MM.1S (cell line): ENCODE measurements at regions not wholly inside any gene's neighbourhood (a gene's known extent, or its start where the extent isn't known, plus 50 kb on each side); places are given as distances from the start of the nearest gene placed in this dataset.

ENCODE experiments used
- DNase-seq: peaks from one replicate; pipeline ENCODE4 v3.0.0-alpha.2; 2015
- H2AFZ ChIP-seq: fragments of 300-600 bp; sonication (generic); 2 replicates; pipeline ENCODE4 v1.6.0; 2016; ENCODE audit warnings: antibody characterized with exemption, low read length
- H3F3A ChIP-seq: fragments of 300-600 bp; sonication (generic); 2 replicates; pipeline ENCODE4 v1.6.1; 2016; ENCODE audit warnings: mild to moderate bottlenecking, antibody characterized with exemption, low read length, moderate library complexity, mixed read lengths; ENCODE audit not compliant: insufficient read depth
- H3K27ac ChIP-seq: fragments of 300-600 bp; sonication (generic); 2 replicates; pipeline ENCODE4 v1.5.1; 2016; ENCODE audit warnings: mild to moderate bottlenecking, low read length
- H3K27me3 ChIP-seq: fragments of 300-600 bp; sonication (generic); replicated peaks from 2 replicates; pipeline ENCODE4 v1.6.0; 2016; ENCODE audit warnings: low read length; ENCODE audit not compliant: insufficient read depth
- H3K36me3 ChIP-seq: fragments of 300-600 bp; sonication (generic); replicated peaks from 2 replicates; pipeline ENCODE4 v1.6.1; 2016; ENCODE audit warnings: mild to moderate bottlenecking, low read length, mixed read lengths; ENCODE audit not compliant: insufficient read depth
- H3K4me1 ChIP-seq: fragments of 300-600 bp; sonication (generic); 2 replicates; pipeline ENCODE4 v1.6.1; 2016; ENCODE audit warnings: low read length, mixed read lengths
- H3K4me2 ChIP-seq: fragments of 300-600 bp; sonication (generic); 2 replicates; pipeline ENCODE4 v1.6.0; 2016; ENCODE audit warnings: low read depth, low read length
- H3K4me3 ChIP-seq: fragments of 300-600 bp; sonication (generic); 2 replicates; pipeline ENCODE4 v1.5.1; 2016; ENCODE audit warnings: low read length, mixed read lengths
- H3K79me2 ChIP-seq: fragments of 300-600 bp; sonication (generic); 2 replicates; pipeline ENCODE4 v1.6.1; 2016; ENCODE audit warnings: mixed run types, low read length, mixed read lengths
- H3K9ac ChIP-seq: fragments of 300-600 bp; sonication (generic); 2 replicates; pipeline ENCODE4 v1.6.1; 2016; ENCODE audit warnings: low read length, mixed read lengths
- H3K9me2 ChIP-seq: fragments of 300-600 bp; sonication (generic); replicated peaks from 2 replicates; pipeline ENCODE4 v1.6.1; 2016; ENCODE audit warnings: mild to moderate bottlenecking, low read length, mixed read lengths; ENCODE audit not compliant: insufficient read depth
- H3K9me3 ChIP-seq: fragments of 300-600 bp; sonication (generic); replicated peaks from 2 replicates; pipeline ENCODE4 v1.6.1; 2016; ENCODE audit warnings: mild to moderate bottlenecking, low read length, mixed read lengths; ENCODE audit not compliant: insufficient read depth
- H4K20me1 ChIP-seq: fragments of 300-600 bp; sonication (generic); 2 replicates; pipeline ENCODE4 v1.6.1; 2016; ENCODE audit warnings: mild to moderate bottlenecking, low read length, moderate library complexity, mixed read lengths; ENCODE audit not compliant: insufficient read depth
- EZH2 ChIP-seq: fragments of 300-600 bp; sonication (generic); optimal IDR thresholded peaks from 2 replicates; pipeline ENCODE3; 2017; ENCODE audit warnings: low read depth, mild to moderate bottlenecking, antibody characterized with exemption, low read length, mixed read lengths
- EZH2phosphoT487 ChIP-seq: fragments of 300-600 bp; sonication (generic); IDR thresholded peaks from 2 replicates; pipeline ENCODE4 v1.6.1; 2018; ENCODE audit warnings: antibody characterized with exemption, low read length
- TF ChIP-seq, protein P1 (sequence below): fragments of 300-600 bp; sonication (generic); IDR thresholded peaks from 2 replicates; pipeline ENCODE4 v1.5.1; 2016; ENCODE audit warnings: antibody characterized with exemption, low read length, mixed read lengths

DNA sequence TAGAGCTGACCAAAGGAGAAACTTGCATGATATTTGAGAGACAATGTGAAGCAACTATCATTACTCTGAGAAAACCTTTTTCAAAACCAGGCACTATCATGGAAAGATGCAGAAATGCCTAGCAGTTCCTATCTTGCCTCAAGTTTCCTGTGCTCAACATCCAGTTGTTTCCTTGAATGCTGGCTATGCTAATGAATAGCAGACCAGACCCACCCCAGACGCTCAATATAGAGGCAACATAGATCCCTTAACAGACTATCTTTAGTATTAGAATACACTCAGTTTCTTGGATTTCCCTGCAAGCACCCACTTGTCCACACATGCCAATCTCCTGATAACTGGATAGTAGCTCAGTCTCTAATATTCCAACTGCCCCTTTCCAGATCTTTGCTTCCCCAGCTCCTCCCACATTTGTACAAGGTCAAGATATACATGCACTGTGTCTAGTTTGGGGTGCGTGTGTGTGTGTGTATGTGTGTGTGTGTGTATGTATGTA, 93.3 kb upstream of the PCSK5 start:
- TF ChIP-seq EZH2 (no peak), EZH2phosphoT487 (no peak)
- TF ChIP-seq, protein P1, sequence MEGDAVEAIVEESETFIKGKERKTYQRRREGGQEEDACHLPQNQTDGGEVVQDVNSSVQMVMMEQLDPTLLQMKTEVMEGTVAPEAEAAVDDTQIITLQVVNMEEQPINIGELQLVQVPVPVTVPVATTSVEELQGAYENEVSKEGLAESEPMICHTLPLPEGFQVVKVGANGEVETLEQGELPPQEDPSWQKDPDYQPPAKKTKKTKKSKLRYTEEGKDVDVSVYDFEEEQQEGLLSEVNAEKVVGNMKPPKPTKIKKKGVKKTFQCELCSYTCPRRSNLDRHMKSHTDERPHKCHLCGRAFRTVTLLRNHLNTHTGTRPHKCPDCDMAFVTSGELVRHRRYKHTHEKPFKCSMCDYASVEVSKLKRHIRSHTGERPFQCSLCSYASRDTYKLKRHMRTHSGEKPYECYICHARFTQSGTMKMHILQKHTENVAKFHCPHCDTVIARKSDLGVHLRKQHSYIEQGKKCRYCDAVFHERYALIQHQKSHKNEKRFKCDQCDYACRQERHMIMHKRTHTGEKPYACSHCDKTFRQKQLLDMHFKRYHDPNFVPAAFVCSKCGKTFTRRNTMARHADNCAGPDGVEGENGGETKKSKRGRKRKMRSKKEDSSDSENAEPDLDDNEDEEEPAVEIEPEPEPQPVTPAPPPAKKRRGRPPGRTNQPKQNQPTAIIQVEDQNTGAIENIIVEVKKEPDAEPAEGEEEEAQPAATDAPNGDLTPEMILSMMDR = no peak
- Histone ChIP-seq H3F3A (no peaks in the 10 kb centered on the region), H3K9me2 (no peaks in the 10 kb centered on the region; the same call in 1 of the 2 replicates), H3K4me1 (no peaks in the 10 kb centered on the region), H3K27me3 (no peaks in the 10 kb centered on the region), H3K4me3 (no peak overlapping the region), H2AFZ (no peak overlapping the region), H3K27ac (no peak overlapping the region), H3K4me2 (no peak overlapping the region), H3K9ac (no peak overlapping the region), H3K79me2 (no peaks in the 10 kb centered on the region), H3K9me3 (no peaks in the 10 kb centered on the region), H3K36me3 (no peaks in the 10 kb centered on the region), H4K20me1 (no peaks in the 10 kb centered on the region)
- no peak for DNase-seq

DNA sequence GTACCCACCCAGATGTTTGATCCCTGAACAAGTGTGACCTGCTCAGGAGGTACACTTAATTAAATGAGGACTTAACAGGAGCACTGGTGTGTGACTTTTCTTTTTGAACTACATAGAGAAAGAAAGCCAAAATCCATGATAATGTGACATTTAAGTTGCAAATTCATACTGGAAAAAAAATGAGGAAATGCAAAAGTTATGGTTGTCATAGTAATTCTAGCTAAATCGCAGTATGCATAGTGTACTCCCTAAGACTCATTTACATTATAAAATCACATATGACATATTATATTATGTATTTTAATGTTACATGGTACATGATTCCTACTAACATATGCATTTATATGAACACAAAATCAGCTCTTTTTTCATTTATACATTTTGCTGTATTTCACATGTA, 92.0 kb upstream of the PCSK5 start:
- no peak for DNase-seq
- no peak overlapping the region for H3K4me2 ChIP-seq
- H3K9ac ChIP-seq = no peak overlapping the region
- H4K20me1 ChIP-seq = no peaks in the 10 kb centered on the region
- H3K4me3 ChIP-seq = no peak overlapping the region
- H3K27ac ChIP-seq = no peak overlapping the region
- no peaks in the 10 kb centered on the region for H3K36me3 ChIP-seq
- no peaks in the 10 kb centered on the region for H3K79me2 ChIP-seq
- H3K9me3 ChIP-seq = no peaks in the 10 kb centered on the region
- H3K4me1 ChIP-seq = 0 out of 2 replicates have a peak, but pooled peaks cover 3% of the 10 kb centered on the region
- H3K27me3 ChIP-seq = no peaks in the 10 kb centered on the region
- H3F3A ChIP-seq = no peaks in the 10 kb centered on the region
- no peaks in the 10 kb centered on the region for H3K9me2 ChIP-seq
- H2AFZ ChIP-seq = no peak overlapping the region
- no peak for TF ChIP-seq EZH2phosphoT487
- TF ChIP-seq, protein P1 = no peak
- no peak for TF ChIP-seq EZH2

DNA sequence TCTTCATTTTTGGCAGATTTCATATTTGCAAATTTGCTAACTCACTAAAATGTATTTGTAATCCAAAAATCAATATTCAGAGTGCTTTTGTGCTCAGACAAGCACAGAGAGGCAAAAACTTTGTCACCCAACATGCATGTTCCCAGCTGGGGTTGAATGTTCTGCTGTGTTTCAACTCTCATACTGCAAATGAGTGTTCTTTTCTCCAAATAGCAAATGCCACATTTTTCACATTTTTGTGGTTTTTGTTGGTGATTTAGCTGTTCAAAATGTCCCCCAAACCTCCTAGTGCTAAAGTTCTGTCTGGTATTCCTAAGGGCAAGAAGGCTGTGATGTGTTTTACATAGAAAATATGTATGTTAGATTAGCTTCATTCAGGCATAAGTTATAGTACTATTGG, 87.3 kb upstream of the PCSK5 start:
- Histone ChIP-seq H3K9ac (no peak overlapping the region), H3K27ac (no peak overlapping the region), H3K4me3 (no peak overlapping the region), H3K9me3 (no peaks in the 10 kb centered on the region), H3K27me3 (no peaks in the 10 kb centered on the region), H3K4me1 (0 out of 2 replicates have a peak, but pooled peaks cover 3% of the 10 kb centered on the region), H2AFZ (no peak overlapping the region), H4K20me1 (no peaks in the 10 kb centered on the region), H3K4me2 (no peak overlapping the region), H3K9me2 (no peaks in the 10 kb centered on the region), H3K79me2 (no peaks in the 10 kb centered on the region), H3F3A (no peaks in the 10 kb centered on the region), H3K36me3 (no peaks in the 10 kb centered on the region)
- DNase-seq = peak; percentile 63
- no peak for TF ChIP-seq EZH2
- TF ChIP-seq EZH2phosphoT487 = no peak
- TF ChIP-seq, protein P1 = no peak
